Osteocyte (in vitro differentiated cells): ENCODE measurements at regions not wholly inside any gene's neighbourhood (a gene's known extent, or its start where the extent isn't known, plus 50 kb on each side); places are given as distances from the start of the nearest gene placed in this dataset.

Experiments used
- DNase-seq: peaks from one replicate; pipeline ENCODE4 v3.0.0; 2021; ENCODE audit warnings: mixed read lengths; ENCODE audit not compliant: unreplicated experiment; ENCODE audit errors: extremely low spot score
- H3K27ac Mint-ChIP-seq: one replicate; pipeline ENCODE4 v1.8.0; 2021; ENCODE audit warnings: mild to moderate bottlenecking, mixed read lengths; ENCODE audit not compliant: unreplicated experiment
- H3K27me3 Mint-ChIP-seq: one replicate; pipeline ENCODE4 v1.8.0; 2021; ENCODE audit warnings: mixed read lengths; ENCODE audit not compliant: unreplicated experiment
- H3K36me3 Mint-ChIP-seq: one replicate; pipeline ENCODE4 v1.8.0; 2021; ENCODE audit warnings: mixed read lengths; ENCODE audit not compliant: unreplicated experiment
- H3K4me1 Mint-ChIP-seq: one replicate; pipeline ENCODE4 v1.8.0; 2021; ENCODE audit warnings: mixed read lengths; ENCODE audit not compliant: unreplicated experiment
- H3K4me3 Mint-ChIP-seq: one replicate; pipeline ENCODE4 v1.8.0; 2021; ENCODE audit warnings: mild to moderate bottlenecking, moderate library complexity, mixed read lengths; ENCODE audit not compliant: unreplicated experiment
- H3K9me3 Mint-ChIP-seq: one replicate; pipeline ENCODE4 v1.8.0; 2021; ENCODE audit warnings: mixed read lengths; ENCODE audit not compliant: unreplicated experiment
- TF ChIP-seq, protein P1 (sequence below): fragments of 200-600 bp; sonication (generic); IDR thresholded peaks from 2 replicates; pipeline ENCODE4 v1.5.0; 2021; ENCODE audit warnings: antibody characterized with exemption, mild to moderate bottlenecking, moderate library complexity

DNA sequence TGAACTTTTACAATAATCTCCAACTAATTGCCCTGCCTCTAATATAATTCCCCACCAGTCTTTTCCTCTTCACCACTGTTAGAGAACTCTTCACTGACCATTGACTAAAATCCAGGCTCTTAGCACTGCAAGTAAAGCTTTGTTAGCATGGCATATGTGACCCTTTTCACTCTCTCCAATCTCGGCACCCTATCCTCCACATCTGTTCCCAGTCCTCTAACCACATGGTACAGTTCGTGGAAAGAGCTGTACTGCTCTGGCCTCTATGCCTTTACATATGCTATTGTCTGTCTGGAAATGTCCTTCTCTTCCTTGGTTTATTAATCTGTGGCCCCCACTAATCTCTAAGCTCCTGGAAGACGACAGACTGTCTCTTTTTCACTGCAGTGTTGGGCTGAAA, 63.0 kb upstream of the EIF2S2 start:
- Mint-ChIP-seq H3K27ac (no peak overlapping the region), H3K36me3 (no peaks in the 10 kb centered on the region), H3K4me1 (no peaks in the 10 kb centered on the region), H3K27me3 (peaks cover 6% of the 10 kb centered on the region), H3K9me3 (no peaks in the 10 kb centered on the region), H3K4me3 (no peak overlapping the region)
- no peak for DNase-seq
- TF ChIP-seq, protein P1, sequence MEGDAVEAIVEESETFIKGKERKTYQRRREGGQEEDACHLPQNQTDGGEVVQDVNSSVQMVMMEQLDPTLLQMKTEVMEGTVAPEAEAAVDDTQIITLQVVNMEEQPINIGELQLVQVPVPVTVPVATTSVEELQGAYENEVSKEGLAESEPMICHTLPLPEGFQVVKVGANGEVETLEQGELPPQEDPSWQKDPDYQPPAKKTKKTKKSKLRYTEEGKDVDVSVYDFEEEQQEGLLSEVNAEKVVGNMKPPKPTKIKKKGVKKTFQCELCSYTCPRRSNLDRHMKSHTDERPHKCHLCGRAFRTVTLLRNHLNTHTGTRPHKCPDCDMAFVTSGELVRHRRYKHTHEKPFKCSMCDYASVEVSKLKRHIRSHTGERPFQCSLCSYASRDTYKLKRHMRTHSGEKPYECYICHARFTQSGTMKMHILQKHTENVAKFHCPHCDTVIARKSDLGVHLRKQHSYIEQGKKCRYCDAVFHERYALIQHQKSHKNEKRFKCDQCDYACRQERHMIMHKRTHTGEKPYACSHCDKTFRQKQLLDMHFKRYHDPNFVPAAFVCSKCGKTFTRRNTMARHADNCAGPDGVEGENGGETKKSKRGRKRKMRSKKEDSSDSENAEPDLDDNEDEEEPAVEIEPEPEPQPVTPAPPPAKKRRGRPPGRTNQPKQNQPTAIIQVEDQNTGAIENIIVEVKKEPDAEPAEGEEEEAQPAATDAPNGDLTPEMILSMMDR, result no peak

DNA sequence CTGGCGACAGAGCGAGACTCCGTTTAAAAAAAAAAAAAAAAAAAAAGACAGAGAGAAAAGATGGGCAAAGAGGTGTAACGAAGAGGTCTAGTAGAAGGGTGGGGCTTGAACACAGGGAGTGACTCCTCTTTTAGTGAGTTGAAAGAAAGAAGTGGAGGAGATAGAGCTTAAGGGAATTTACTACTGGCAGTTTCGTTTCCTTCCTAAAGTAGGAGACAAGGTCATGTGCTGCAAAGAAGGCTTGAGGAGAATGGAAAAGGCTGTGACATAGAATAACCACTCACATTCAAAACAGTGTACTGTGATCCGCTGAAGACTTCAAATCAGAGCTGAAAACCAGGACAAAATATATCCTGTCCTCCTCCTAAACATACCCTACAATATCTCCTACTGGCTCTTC, 63.8 kb upstream of the EIF2S2 start:
- Mint-ChIP-seq H3K27me3 (peaks cover 3% of the 10 kb centered on the region), H3K4me1 (peaks cover 3% of the 10 kb centered on the region), H3K9me3 (no peaks in the 10 kb centered on the region), H3K4me3 (no peak overlapping the region), H3K27ac (no peak overlapping the region), H3K36me3 (no peaks in the 10 kb centered on the region)
- TF ChIP-seq, protein P1, result no peak
- DNase-seq, result no peak

GRCh38 chr20:34177052-34177451, 64.2 kb upstream of the ASIP start:
- H3K36me3 Mint-ChIP-seq, result no peaks in the 10 kb centered on the region
- H3K9me3 Mint-ChIP-seq, result no peaks in the 10 kb centered on the region
- TF ChIP-seq, protein P1, result no peak
- H3K4me1 Mint-ChIP-seq, result peaks cover 8% of the 10 kb centered on the region
- no peak overlapping the region for H3K4me3 Mint-ChIP-seq
- no peak overlapping the region for H3K27ac Mint-ChIP-seq
- H3K27me3 Mint-ChIP-seq, result peaks cover 7% of the 10 kb centered on the region
- DNase-seq, result no peak

- H3K27me3 Mint-ChIP-seq, result peaks cover 20% of the 10 kb centered on the region
- TF ChIP-seq, protein P1, result no peak
- H3K36me3 Mint-ChIP-seq, result no peaks in the 10 kb centered on the region
- no peak overlapping the region for H3K27ac Mint-ChIP-seq
- no peak for DNase-seq
- no peaks in the 10 kb centered on the region for H3K9me3 Mint-ChIP-seq
- no peak overlapping the region for H3K4me3 Mint-ChIP-seq
- peaks cover 8% of the 10 kb centered on the region for H3K4me1 Mint-ChIP-seq
Measured at GRCh38 chr20:34179637-34180360, 61.4 kb upstream of the ASIP start.

DNA sequence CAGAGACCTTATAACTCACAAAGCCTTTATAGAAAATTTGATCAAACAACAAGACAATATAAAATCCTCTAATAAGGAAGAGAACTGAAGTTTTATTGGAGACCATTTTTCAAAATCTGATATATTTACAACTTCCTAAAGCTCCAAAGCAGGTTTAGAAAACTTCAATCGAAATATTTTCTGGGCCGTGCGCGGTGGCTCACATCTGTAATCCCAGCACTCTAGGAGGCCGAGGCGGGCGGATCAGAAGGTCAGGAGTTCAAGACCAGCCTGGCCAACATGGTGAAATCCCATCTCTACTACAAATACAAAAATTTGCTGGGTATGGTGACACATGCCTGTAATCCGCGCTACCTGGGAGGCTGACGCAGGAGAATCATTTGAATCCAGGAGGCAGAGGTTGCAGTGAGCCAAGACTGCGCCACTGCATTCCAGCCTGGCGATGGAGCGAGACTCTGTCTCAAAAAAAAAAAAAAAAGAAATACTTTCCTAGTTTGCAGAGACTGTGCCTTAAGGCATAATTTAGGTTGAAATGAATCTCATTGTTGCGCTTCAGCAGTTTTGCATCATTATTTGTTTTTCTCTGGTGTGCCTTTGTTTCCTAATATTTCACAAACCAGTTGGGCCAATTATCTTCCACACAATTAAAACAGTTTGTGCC, 60.6 kb upstream of the ASIP start:
- Mint-ChIP-seq H3K4me1 (peaks cover 8% of the 10 kb centered on the region), H3K4me3 (no peak overlapping the region), H3K36me3 (no peaks in the 10 kb centered on the region), H3K27me3 (peaks cover 26% of the 10 kb centered on the region), H3K9me3 (no peaks in the 10 kb centered on the region), H3K27ac (no peak overlapping the region)
- DNase-seq, result no peak
- TF ChIP-seq, protein P1, result no peak
